GM19324 (cell line): ENCODE measurements at regions not wholly inside any gene's neighbourhood (a gene's known extent, or its start where the extent isn't known, plus 50 kb on each side); places are given as distances from the start of the nearest gene placed in this dataset.

Experiments used
- ATAC-seq: cut with Tn5 transposase; IDR thresholded peaks from one replicate; pipeline ENCODE4 v1.9.1; 2021; ENCODE audit warnings: mild to moderate bottlenecking, moderate library complexity; ENCODE audit not compliant: unreplicated experiment, low FRiP score

DNA sequence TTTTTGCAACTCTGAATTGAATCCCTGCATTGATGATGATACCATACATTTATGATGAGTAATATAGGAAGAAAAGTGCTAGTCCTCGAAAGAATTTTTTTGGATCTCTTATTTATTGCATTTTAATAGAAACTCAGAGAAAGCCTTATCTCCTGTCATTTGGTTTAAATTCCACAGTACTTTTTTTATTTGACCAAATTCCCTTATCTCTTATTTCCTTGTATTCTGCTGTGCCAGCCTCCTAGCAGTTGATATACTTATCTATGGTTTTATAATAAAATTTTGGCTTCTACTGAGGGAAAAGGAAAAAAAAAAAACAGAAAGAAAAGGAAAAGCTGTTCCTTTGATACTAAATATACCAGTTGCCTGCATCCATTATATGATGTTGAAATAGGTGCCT, 535.1 kb upstream of the NR2F2 start:
- ATAC-seq: no peak

DNA sequence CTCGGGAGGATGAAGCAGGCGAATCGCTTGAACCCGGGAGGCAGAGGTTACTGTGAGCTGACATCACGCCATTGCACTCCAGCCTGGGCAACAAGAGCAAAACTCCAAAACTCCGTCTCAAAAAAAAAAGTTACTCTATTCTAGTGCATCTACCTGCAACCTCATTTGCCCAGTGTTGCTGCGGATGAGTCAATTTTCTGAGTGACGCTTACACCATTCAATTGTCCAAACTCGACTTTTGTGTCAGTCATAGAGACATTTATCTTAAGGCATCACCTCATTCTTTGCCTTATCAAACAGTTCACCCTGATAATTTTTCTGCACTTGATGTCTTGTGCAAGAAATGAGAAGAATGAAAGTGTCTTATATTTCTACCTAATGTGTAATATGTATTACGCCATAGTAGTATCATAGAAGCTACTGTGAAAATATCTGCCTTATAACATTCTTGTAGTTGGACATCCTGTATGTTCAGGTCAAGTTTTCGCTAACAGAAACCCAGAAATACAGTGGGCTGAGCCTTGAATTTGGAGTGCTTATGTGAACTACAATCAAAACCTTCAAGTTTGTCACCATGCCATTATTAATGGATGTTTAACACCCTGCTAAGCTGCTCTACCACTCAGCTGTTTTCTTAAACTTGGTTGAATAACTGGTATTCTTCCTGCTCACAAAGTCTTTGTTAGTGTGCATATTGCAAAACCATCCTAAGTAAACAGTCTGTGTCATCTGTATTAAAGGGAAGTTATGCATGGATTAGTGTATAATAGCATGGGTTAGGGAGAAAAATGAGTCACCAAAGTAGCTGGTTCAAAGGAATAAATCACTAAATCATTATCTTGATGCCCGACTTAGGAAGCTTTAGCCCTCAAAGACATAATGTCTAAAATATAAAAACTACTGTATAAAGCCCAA, 531.0 kb upstream of the NR2F2 start:
- no peak for ATAC-seq

DNA sequence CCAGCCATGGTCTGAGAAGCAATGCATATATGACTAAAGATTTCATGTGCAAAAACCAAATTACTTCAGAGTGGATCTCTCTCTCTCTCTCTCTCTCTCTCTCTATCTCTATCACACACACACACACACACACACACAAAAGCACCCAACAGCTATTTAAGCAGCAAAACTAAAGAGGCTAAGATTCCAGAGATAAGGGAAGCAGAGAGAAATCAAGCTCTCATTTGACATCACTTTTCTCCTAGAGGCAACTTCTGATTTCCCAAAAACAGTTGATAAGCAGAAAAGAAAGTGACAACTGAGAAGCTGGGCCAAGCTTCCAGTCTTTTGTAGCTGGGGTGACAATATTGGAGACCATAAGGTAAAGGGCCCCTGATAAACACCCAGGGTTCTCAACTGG, 526.0 kb upstream of the NR2F2 start:
- no peak for ATAC-seq

DNA sequence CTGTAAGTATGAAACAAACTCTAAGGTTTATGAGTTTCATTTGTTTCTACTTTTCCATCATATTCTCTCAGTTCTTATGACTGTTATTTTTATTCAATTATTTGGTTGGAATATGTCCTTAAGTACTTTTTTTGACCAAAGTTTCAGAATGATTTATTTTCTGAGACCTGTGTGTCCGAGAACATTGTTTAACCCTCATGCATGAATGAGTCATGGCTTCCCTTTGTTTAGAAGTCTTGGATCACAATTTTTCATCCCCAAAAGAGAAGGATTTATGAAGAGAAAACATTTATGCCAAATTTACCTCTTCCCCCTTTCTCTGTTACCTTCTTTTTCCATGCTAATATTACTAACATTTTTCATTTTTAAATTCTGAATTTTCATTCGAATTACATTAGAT, 518.0 kb upstream of the NR2F2 start:
- no peak for ATAC-seq

GRCh38 chr15:95814908-95815307, 515.6 kb upstream of the NR2F2 start:
- no peak for ATAC-seq

GRCh38 chr15:95816591-95816990, 513.9 kb upstream of the NR2F2 start:
- ATAC-seq: no peak

DNA sequence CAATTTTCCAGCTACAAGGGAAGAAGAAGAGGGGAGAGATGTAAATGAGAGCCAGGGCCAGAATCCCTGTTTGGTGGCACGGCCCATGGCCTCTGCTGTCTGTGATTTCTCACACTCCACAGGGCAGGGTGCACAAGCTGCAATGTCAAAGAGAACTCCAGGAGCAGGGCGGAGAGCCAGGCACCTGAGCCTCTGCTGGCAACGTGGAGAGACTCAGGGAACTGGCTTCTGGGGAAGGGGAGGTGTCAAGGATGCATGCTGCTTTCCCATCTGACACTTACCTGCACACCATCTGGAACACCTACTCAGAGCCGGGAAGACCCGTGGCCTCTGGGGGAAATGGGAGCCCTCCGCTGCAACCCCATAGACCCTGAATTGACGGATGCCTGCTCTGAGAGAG, 507.5 kb upstream of the NR2F2 start:
- no peak for ATAC-seq

- no peak for ATAC-seq
Observed at GRCh38 chr15:95825208-95825607, 505.3 kb upstream of the NR2F2 start.

GRCh38 chr15:95825671-95826411, 504.7 kb upstream of the NR2F2 start:
- ATAC-seq: no peak

DNA sequence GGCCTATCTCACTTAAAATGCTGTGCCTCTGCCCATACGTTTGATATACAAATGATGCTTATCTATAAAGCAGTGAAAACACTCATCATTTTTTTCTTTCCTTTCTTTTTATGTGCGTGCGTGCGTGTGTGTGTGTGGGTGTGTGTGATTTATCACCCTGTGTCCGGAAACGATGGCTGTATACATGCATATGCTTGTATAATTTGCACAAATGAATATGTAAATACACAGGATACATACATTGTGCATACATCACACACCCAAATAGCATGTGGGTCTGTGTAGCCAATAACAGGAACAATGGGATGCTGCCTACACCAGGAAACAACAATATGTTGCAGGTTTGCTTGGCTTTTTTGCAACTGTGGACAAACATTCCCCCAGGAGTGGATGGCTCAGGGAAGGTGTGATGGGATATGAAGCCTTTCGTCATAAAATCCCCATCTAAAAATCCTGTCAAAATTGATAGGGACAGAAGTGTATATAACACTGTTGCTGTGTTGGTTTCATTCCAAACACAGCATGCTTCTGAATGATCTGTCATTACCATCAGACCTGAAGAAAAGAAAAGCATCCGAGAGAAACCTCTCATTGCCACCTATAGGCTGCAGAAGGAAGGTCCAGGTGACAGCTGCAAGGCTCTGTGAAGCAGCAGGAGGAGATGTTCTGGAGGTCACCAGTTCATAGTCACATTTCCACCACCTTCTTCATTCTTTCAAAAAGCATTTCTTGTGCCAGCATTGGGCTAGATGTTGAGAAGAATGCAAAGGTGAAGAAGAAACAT, 503.9 kb upstream of the NR2F2 start:
- ATAC-seq: peak; percentile 49

DNA sequence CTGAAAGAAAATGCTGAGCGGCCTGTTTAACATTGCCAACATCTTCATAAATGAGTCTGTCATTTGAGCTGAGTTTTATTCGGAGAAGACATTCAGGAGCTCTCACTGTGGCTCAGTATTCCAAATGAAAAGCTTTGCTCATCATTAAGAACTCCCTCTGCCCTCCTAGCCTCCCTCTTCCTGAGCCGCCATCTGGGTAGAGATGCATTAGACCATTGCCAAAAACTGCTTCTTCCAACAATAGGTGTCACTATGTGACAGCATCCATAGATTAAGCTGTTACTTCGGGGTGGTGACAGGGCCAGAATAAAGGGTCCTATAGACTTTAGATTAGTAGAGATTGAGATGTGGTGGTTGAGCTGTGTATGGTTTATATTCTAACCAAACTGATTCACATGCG, 501.4 kb upstream of the NR2F2 start:
- ATAC-seq: no peak

DNA sequence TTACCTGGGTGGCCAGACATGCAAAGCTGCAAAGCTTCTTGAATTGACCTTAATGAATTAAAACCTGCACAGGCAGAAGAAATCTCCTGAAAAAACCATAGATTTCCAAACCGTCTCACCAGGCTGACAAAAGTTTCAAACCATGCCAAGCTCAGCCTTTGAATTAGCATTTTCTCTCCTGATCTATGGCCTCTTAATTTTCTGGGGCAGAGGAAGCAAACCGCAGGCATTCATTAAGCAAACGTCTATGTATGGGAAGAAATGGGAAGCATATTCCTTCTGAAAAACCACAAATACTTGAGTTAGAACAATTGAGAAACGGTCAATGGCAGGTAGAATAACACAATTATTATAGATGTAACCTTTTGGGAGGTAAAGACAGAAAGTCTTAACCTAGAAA, 500.2 kb upstream of the NR2F2 start:
- no peak for ATAC-seq

- no peak for ATAC-seq
Observed at GRCh38 chr15:95832668-95833067, 497.8 kb upstream of the NR2F2 start.

DNA sequence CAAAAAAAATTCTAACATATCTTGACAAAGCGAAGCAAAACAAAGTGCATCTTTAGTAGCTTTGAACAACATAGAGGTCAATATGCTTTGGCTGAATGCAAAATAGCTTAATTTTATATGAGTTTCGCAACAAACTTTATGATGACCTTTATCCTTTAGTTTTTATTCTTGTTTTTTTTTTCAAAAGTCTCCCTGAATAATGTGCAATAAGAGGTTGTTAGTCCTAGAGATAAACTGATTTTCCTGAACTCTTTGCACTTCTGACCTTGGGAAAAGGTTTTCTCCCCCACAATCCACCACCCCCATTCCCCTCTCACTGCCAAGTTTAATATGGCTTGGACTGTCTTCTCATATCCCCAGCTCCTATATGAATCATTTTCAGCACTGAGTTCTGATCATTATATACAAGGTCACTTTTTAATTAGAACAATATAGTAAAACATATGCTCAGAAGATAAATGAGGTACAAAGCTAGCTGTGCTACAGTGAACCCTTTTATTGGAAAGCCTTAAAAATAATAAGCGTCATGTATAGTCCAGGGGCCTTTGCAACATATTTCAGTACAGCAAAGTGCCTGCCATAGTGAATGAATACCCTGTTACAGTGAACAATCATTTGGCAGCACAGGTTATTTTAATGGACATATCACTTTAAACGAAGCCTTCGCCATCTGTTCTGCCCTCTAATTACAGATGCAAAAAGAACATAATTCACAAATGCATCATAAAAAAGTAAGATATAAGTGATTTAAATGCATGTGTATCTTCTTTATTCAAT, 496.3 kb upstream of the NR2F2 start:
- ATAC-seq: no peak

DNA sequence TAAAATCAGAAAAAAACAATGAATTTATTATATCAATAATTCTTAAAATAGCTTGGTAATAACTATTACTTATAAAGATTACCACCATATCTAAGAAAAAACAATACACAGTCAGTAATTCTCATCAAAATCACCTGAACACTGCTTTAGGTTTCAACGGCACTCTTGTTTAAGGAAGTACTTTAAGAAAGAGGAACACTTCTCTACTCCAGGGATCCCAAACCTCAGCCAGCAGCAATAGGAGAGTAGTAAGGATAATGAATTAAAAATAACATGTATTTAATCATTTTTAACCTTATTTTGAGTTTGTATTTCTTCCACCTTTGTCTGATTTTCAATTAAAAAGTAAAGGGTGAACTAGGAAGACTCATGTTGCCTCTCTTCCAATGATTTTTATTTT, 494.0 kb upstream of the NR2F2 start:
- no peak for ATAC-seq

DNA sequence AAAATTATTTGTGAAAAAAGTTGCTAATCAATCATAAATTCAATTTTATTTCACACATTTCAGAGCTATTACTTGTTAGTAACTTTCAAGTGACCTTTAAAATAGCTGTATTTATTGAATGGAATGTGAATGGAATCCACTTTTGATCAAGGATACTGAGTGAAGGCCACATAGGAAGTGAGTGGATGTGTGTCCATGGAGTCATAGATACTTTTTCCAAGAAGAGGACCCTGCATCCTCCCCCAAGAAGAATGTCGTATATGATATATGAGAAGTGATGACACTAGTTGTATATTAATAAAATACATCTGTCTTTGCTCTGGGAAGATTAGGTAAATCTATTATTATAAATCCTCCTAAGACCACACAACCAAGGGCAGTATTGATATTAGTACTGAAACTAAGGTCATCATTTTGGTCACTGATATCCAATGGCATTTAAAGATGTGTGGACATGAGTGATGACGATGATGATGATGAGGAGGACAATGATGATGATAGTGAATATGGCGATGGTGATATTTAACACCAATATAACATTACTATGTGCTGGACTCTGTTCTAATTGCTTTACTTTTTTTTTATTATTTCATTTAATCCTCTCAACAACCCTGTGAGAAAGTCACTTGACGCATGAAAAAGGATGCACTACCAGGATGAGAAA, 493.0 kb upstream of the NR2F2 start:
- ATAC-seq: no peak

- ATAC-seq: peak; percentile 91
Observed at GRCh38 chr15:95839367-95839782, 491.1 kb upstream of the NR2F2 start.

DNA sequence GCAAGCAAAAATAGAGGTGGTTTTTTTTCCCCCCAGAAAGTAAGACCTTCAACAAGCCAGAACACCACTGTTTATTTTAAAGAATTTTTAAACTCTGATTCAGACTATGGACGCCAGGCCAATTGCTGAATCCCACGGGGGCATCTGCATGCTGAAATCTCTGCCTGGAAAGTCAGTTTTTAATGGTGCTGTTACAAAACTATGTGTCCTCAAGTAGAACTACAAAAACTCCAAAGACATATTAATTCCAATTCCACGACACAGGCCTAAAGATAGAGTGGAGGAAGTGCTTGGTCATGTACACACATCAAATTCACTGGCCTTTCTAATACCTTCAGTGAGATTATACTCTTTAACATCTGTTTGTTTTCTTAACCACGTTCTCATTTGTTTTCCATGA, 490.5 kb upstream of the NR2F2 start:
- ATAC-seq: no peak

- no peak for ATAC-seq
Observed at GRCh38 chr15:95840855-95841254, 489.6 kb upstream of the NR2F2 start.

- no peak for ATAC-seq
Observed at GRCh38 chr15:95842576-95842975, 487.9 kb upstream of the NR2F2 start.
